KBM-7 (cell line): ENCODE measurements at regions not wholly inside any gene's neighbourhood (a gene's known extent, or its start where the extent isn't known, plus 50 kb on each side); places are given as distances from the start of the nearest gene placed in this dataset.
A peak's percentile ranks its signal among the peaks of the same experiment; 100 is the strongest.
"Not testable (repeated sequence)": the region's sequence is repeated elsewhere in the genome, so short reads cannot be mapped to it uniquely, and the experiment has no call there.

ENCODE experiments used
- DNase-seq: peaks from one replicate; pipeline ENCODE4 v3.0.0-alpha.2; 2015
- in situ Hi-C: fragments of 300-500 bp; cut with MboI; formaldehyde crosslinking; loops from 2 replicates; pipeline ENCODE4 v1.14.3; 2020; ENCODE audit warnings: low sequenced_read_pairs, low pct_unique_long_range_greater_than_20kb, mixed read lengths

DNA sequence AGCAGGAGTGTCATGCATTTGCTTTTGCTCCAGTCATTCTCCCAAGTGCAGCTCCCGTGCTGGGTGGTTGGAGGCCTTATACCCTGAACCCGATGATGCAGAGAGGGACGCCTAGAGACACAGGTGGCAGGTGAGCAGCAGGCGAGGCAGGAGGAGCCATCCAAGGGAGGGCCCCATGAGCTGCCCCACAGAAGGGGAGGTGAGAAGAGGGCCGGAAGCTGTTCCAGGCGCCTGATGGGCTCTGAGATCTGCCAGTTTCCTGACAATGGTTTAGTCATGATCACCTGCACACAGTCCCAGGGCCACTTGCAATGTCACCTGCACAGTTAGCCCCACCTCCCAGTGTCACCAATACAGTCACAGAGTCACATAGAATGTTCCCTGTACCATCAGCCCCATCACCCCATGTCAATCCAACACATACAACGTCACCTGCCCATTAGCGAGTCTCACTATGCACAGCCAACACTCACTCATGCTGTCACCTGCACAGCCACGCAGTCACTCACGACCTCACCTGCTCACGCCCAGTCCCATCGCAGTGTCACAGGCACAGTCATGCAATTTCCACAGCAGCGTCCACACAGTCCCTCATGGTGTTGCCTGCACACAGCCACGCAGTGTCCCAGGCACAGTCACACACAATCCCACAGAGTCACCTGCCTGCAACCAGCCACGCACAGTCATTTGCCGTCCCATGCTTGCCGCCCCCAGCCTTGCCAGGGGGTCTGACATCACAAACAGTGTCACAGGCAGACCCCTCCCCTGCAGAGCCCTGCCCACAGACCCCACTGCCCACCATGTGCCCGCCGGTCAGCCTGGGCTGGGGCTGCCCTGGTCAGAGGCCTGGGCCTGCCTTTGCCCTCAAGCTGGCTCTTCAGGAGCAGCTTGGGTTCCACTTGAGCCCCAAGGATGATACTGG is 113.4 kb downstream of the LHX2 start:
- in situ Hi-C loops = no loop called here

DNA sequence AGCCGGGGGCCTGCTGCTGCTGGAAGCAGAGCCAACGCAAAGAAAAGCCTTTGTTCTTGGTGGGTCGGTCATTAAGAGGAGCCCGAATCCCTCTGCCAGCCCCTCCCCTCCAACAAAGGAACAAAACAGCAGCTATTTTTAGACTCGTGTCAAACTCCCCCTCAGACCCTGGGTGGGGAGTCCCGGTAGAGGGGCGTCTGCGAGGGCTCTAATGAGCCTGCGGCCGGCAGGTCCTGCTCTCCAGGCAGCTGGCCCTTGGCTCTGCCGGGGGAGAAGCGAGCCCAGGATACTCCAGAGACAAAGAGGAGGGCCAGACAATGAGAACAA is 114.0 kb downstream of the LHX2 start:
- DNase-seq = no peak
- in situ Hi-C loops = no loop called here

More for the DNA sequence above, 113.4 kb downstream of the LHX2 start:
- no peak for DNase-seq

DNA sequence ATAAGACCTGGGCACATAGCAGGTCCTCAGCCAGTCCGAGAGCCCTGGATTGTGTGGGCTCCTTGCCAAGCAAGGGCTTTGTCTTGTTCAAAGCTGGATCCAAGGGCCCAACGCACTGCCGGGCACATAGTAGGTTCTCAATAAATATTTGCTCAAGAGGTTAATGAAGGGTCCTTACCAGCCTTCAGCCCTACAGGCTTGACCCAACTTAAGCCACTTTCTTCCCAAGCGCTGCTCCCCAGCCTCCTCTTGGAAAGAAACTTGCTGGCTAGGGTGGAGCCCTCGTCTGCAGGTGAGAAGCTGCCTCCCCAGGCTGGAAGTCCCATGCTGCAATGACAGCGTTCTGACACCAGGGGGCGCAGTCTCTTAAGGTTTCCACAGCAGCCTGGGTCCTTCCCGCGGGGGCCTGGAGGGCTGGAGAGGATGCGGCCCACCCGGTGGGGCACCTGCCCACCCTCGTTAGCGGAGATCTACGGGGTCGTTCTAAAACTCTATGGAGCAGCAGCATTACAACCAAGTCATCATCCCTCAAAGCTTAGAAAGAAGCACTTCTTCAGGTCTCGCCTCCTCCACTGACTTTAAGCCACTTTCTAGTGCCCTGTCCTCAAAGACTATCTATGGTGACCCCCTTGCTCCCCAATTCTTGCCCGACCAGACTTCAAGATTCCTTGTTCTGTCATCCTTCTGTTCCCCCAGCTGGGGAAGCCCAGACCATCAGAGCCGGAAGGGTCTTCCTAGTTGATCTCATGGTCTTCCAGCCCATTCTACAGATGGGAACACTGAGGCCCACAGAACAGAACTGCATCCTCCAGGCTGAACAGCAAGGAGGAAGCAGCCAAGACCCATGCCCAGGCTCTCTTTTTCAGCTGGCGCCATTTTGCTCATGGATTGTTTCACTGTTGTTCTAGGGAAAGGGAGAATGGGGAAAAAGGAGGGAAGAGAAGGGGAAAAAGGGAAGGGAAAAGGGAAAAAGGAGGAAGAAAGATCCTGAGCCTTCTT is 115.4 kb downstream of the LHX2 start:
- DNase-seq = peak; percentile 82
- in situ Hi-C loops = no loop called here

DNA sequence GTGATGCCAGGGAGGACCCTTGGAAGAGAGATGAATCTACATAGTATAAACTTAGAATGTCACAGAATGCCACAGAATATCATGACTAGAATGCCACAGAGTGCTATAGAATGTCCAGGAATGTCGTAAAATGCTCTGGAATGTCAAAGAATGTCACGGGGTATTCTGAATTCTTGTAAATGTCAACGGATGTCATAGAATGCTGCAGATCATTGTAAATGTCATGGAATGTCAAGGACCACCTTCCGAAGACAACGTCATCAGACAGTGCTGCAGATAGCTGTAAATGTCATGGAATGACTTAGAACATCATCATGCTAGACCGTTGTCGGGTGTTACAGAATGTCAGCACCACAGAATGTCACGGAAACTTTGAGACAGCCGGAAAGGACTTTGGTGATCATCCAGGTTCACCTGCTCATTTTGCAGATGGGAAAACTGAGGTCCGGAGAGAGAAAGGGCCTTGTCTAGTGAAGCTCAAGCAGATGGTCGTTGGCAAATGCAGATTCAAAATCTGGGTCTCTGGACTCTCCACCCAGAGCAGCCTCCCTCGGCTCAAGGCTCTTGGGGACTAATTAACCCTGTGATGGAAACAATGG is 117.1 kb downstream of the LHX2 start:
- in situ Hi-C loops = no loop called here
- no peak for DNase-seq

DNA sequence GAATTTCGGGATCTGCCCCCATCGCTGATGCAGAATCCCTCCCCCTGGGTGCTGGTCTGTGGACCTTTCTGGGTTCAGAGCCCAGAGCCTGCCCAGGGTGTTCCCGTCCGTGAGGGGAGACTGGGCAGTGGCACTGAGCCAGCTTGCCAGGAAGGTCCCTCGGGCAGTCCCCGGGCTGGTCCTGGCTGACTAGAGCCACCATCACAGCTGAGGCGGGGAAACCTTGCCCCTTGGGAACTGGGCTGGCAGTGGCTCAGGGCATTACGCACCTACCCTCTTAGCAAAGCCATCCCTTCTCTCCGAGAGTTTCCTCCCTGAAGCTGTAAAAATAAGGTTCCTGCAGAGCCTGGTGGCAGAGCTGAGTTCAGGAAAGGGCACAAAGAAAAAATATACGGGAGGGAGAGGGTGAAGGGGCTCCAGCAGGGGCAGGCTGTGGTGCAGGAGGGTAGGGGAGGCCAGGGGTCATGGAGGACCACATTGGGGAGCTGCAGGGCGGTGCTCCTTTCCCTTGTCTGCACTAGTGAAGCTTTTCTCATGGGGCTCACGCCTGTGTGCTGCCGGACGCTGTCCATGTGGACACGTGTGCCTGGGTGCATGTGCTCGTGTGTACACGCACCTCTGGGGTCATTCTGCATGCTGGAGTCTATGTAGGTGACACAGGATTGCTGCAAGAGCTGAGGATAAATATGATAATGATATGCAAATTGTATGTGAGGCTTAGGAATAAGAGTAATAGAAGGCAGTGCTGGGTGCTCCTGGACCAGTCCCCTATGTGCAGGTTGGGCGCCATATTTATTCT is 118.9 kb downstream of the LHX2 start:
- DNase-seq = no peak
- in situ Hi-C loops = no loop called here

DNA sequence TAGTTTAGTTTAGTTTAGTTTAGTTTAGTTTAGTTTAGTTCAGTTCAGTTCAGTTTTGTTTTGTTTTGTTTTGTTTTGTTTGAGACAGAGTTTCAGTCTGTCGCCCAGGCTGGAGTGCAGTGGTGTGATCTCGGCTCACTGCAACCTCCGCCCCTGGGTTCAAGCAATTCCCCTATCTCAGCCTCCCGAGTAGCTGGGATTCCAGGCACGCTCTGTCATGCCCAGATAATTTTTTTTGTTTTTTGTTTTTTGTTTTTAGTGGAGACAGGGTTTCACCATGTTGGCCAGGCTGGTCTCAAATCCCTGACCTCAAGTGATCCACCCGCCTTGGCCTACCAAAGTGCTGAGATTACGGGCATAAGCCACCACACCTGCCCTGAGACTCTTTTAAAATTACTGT is 120.0 kb downstream of the LHX2 start:
- DNase-seq, in situ Hi-C loops: not testable (repeated sequence)

DNA sequence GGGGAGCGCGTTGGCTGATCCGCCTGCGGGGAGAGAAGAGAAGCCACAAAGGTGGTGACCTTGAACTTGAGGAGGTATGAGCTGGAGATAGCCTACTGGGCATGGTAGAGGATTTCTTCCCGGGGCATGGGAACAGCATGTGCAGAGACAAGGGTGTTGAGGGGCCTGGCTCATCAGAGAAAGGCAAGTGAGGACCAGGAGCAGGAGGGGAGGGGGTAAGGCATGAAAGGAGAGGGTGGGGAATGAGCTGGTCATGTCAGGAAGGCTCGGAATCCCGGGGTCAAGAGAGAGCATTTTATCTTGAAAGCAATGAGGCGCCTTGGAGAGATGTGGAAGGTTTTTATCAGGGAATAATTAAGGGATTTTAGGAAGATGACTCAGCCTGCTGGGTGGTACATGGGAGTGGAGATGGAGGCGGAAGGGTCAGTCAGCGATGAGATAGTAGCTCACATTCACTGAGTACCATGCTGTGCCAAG is 121.1 kb downstream of the LHX2 start:
- no peak for DNase-seq
- in situ Hi-C loops = no loop called here

GRCh38 chr9:124133727-124134126 is 122.2 kb downstream of the LHX2 start:
- in situ Hi-C loops = no loop called here

DNA sequence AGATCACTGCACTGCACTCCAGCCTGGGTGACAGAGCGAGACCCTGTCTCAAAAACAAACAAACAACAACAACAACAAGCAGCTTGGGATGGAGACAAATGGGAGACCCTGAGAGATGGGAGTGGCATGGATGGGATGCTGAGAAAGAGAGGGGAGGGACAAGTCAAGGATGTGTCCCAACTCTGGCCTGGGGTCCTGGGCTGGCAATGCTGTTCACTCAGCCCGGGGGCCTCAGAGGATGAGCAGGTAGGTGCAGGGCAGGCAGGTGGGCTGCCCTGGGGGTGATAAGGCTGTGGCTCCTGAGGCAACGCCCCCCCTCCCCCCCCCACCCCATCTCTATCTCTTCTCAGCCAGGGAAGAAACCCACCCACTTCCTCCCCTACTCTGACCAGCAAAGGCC is 123.0 kb downstream of the LHX2 start:
- in situ Hi-C loops = no loop called here
- no peak for DNase-seq

More at GRCh38 chr9:124133727-124134126, 122.2 kb downstream of the LHX2 start:
- peak; percentile 51 for DNase-seq

DNA sequence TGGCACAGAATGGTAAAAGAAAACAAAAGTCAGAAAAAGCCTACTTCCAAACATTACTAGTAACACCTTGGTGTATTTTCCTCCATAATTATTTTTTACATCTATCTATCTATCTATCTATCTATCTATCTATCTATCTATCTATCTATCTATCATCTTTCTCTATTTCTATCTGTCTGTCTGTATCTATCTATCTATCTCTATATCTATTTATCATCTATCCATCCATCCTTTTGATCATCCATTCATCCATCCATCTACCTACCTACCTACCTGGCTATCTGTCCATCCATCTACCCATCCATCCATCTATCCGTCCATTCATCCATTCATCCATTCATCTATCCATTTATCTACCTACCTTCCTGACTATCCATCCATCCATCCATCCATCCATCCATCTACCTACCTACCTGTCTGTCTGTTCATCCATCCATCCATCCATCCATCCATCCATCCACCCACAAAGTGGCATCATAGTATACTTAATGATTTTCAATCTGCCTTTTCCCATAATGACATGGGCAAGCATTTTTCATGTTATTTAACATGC is 121.9 kb upstream of the NEK6 start:
- in situ Hi-C loops = no loop called here
- no peak for DNase-seq

- in situ Hi-C loops = no loop called here
- no peak for DNase-seq
These were observed 120.5 kb upstream of the NEK6 start for GRCh38 chr9:124137009-124137943.

GRCh38 chr9:124137944-124138335 is 119.8 kb upstream of the NEK6 start:
- in situ Hi-C loops = no loop called here
- no peak for DNase-seq

DNA sequence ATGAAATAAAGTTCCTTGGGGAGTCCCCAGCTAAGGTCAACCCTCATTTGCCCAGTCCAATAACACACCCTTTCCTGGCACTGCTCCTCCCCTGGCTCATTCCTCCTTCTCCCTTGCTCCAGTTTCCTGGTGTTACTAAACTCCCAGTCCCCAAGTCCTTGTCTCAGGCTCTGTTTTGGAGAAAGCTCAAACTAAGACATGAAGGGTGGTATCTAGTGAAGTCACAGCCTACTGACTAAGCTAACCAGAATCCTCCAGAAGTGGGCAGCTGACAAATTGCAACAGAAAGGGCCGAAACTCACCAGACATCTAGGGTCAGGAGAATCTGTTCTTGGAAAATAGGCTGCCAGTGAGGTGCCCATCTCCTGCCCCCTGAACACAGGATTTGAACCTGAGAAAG is 118.7 kb upstream of the NEK6 start:
- DNase-seq = no peak
- in situ Hi-C loops = no loop called here

- in situ Hi-C loops = no loop called here
- DNase-seq = no peak
These were observed 116.7 kb upstream of the NEK6 start for GRCh38 chr9:124140941-124141568.

- in situ Hi-C loops, DNase-seq: not testable (repeated sequence)
These were observed 113.1 kb upstream of the NEK6 start for GRCh38 chr9:124144561-124145123.

DNA sequence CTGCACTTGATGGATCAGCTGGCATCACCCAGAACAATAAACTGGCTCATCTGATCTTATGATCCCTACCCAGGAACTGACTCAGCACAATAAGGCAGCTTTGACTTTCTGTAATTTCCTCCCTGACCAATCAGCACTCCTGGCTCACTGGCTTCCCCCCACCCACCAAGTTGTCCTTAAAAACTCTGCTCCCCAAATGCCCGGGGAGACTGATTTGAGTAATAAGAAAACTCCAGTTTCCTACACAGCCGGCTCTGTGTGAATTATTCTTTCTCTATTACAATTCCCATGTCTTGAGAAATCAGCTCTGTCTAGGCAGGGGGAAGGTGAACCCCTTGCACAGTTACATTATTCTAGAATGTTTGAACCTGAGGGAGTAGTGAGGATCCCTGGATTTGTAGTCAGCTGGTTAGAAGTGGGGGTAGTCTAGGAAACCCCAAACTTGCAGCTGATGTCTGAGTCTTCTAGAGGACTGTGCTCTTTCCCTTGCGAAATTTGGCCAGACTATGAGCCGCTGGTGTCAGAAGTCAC is 111.7 kb upstream of the NEK6 start:
- no peak for DNase-seq
- in situ Hi-C loops = no loop called here
